Panc1 (cell line): ENCODE measurements at regions not wholly inside any gene's neighbourhood (a gene's known extent, or its start where the extent isn't known, plus 50 kb on each side); places are given as distances from the start of the nearest gene placed in this dataset.

Source experiments
- ATAC-seq: fragments of 200-7000 bp; cut with Tn5 transposase; 2 replicates; pipeline ENCODE4 v1.9.1; 2020; ENCODE audit warnings: mild to moderate bottlenecking, moderate library complexity
- BruUV-seq: library from RNA; stranded (reverse); fragments of 400-500 nt; replicated peaks from 2 replicates; lab custom pipeline; 2021; lab: Mats Ljungman, UMichigan
- CTCF ChIA-PET: fragments of 300-600 bp; sonication (Branson Sonifier 250); formaldehyde crosslinking; loops from one replicate; lab custom pipeline; 2022; ENCODE audit warnings: antibody characterized with exemption; lab: Charles Lee
- POLR2A ChIA-PET: fragments of 300-600 bp; sonication (Branson Sonifier 250); formaldehyde crosslinking; loops from one replicate; lab custom pipeline; 2022; ENCODE audit warnings: antibody characterized with exemption; lab: Charles Lee
- DNase-seq: peaks from one replicate; pipeline ENCODE4 v3.0.0-alpha.2; 2010; ENCODE audit warnings: low read depth, low spot score
- H3K27ac ChIP-seq: 2 replicates; pipeline ENCODE4 v1.5.1; 2011; ENCODE audit warnings: mild to moderate bottlenecking, low read length, inconsistent platforms
- H3K27me3 ChIP-seq: fragments of 200-500 bp; sonication (Bioruptor generic); 2 replicates; pipeline ENCODE4 v1.6.0; 2014; ENCODE audit warnings: low read length, inconsistent platforms; ENCODE audit not compliant: control insufficient read depth, insufficient read depth
- H3K36me3 ChIP-seq: fragments of 200-500 bp; sonication (Bioruptor generic); 2 replicates; pipeline ENCODE4 v1.5.1; 2014; ENCODE audit warnings: inconsistent platforms, mild to moderate bottlenecking, low read length, moderate library complexity; ENCODE audit not compliant: control insufficient read depth, insufficient read depth
- H3K4me1 ChIP-seq: 2 replicates; pipeline ENCODE4 v1.5.1; 2011; ENCODE audit warnings: inconsistent platforms, mild to moderate bottlenecking, low read length, moderate library complexity; ENCODE audit not compliant: control insufficient read depth, insufficient read depth
- H3K4me3 ChIP-seq, 2 experiments: 2 replicates each; pipeline ENCODE4 v1.5.1; 2011 to 2012; ENCODE audit warnings: low read depth in 2 of 2, low read length in 2 of 2, mild to moderate bottlenecking in 2 of 2, inconsistent platforms in 1 of 2, moderate library complexity in 1 of 2
- H3K9me3 ChIP-seq: fragments of 200-500 bp; sonication (Bioruptor generic); 2 replicates; pipeline ENCODE4 v1.5.1; 2014; ENCODE audit warnings: low read depth, mild to moderate bottlenecking, inconsistent platforms, low read length, moderate library complexity; ENCODE audit not compliant: control insufficient read depth, insufficient read depth
- POLR2AphosphoS5 ChIP-seq: IDR thresholded peaks from 2 replicates; pipeline ENCODE4 v1.6.1; 2012; ENCODE audit warnings: mild to moderate bottlenecking, low read depth, low read length, moderate library complexity
- SIN3A ChIP-seq: IDR thresholded peaks from 2 replicates; pipeline ENCODE4 v1.6.1; 2012; ENCODE audit warnings: low read depth, mild to moderate bottlenecking, low read length, moderate library complexity, borderline replicate concordance; ENCODE audit not compliant: insufficient read depth
- TCF7L2 ChIP-seq: IDR thresholded peaks from 2 replicates; pipeline ENCODE4 v1.6.1; 2011; ENCODE audit warnings: mild to moderate bottlenecking, low read depth, low read length, inconsistent platforms
- in situ Hi-C: cut with HindIII; loops from 2 replicates; pipeline ENCODE4 v1.10.0; 2016; ENCODE audit warnings: low sequenced_read_pairs, low pct_unique_long_range_greater_than_20kb
- intact Hi-C: fragments of 100-400 bp; cut with micrococcal nuclease; formaldehyde crosslinking; loops from one replicate; pipeline ENCODE4 v1.10.0; 2022; ENCODE audit not compliant: unreplicated experiment
- TF ChIP-seq, protein P1 (sequence below): fragments of 450-650 bp; IDR thresholded peaks from 2 replicates; pipeline ENCODE4 v1.5.1; 2017; ENCODE audit warnings: mild to moderate bottlenecking
- TF ChIP-seq, protein P2 (sequence below), 2 experiments: IDR thresholded peaks; 2 replicates each; pipeline ENCODE4 v1.6.1; 2011 to 2012; ENCODE audit warnings: low read depth in 2 of 2, control low read depth in 1 of 2, low read length in 1 of 2, mild to moderate bottlenecking in 1 of 2, moderate library complexity in 1 of 2; ENCODE audit not compliant: insufficient read depth in 1 of 2

DNA sequence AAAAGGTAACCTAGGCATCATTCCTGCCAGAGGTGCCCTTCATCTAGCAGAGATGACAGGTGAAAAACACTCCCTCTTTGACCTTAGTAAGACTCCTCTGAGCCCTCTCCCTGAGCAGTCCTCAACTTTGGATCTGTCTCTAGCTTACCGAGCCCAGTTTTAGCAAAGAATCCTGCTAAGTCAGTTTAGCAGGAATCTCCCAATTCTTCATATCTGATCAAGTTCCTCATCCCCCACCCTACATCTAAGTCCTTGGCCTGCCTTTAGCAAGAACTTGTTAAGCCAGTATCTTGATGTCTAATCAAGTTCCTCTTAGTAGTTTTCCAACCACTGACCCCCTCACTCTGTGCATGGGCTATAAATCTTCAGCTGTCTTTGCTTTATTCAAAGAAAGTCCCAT lies 235.6 kb downstream of the OMA1 start:
- CTCF ChIA-PET = no interaction called here
- no peak for TF ChIP-seq TCF7L2
- Histone ChIP-seq H3K27me3 (no peaks in the 10 kb centered on the region), H3K36me3 (no peaks in the 10 kb centered on the region), H3K27ac (no peak overlapping the region), H3K4me3 (no peak overlapping the region), H3K9me3 (no peaks in the 10 kb centered on the region), H3K4me1 (no peaks in the 10 kb centered on the region)
- intact Hi-C loops (no loop called here), in situ Hi-C loops (no loop called here)
- no TSS peak for BruUV-seq
- POLR2A ChIA-PET = no interaction called here
- ATAC-seq (no peak), DNase-seq (no peak)

DNA sequence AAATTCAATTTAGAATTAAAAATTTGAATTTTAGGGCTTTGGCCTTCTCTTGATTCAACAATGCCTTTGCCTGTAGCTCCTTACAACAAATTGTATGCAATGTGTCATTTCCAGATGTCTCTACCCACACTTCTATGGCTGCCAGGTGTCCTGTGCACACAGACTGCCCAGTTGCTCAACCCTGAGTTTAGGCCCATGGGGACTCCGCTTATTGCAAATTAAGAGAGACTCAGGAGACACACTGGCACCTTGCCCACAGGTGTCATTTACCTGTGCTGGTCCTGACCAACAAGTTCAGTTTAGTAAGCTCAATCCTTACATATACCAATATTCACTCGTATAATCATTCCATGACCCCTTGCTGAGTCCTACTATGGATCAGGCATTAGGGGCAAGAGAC lies 236.1 kb downstream of the OMA1 start:
- no peaks in the 10 kb centered on the region for H3K27me3 ChIP-seq
- H3K27ac ChIP-seq = no peak overlapping the region
- intact Hi-C loops (no loop called here), in situ Hi-C loops (no loop called here)
- ChIA-PET POLR2A (no interaction called here), CTCF (no interaction called here)
- H3K4me3 ChIP-seq = no peak overlapping the region
- ATAC-seq (no peak), DNase-seq (no peak)
- H3K9me3 ChIP-seq = no peaks in the 10 kb centered on the region
- TF ChIP-seq, protein P1, sequence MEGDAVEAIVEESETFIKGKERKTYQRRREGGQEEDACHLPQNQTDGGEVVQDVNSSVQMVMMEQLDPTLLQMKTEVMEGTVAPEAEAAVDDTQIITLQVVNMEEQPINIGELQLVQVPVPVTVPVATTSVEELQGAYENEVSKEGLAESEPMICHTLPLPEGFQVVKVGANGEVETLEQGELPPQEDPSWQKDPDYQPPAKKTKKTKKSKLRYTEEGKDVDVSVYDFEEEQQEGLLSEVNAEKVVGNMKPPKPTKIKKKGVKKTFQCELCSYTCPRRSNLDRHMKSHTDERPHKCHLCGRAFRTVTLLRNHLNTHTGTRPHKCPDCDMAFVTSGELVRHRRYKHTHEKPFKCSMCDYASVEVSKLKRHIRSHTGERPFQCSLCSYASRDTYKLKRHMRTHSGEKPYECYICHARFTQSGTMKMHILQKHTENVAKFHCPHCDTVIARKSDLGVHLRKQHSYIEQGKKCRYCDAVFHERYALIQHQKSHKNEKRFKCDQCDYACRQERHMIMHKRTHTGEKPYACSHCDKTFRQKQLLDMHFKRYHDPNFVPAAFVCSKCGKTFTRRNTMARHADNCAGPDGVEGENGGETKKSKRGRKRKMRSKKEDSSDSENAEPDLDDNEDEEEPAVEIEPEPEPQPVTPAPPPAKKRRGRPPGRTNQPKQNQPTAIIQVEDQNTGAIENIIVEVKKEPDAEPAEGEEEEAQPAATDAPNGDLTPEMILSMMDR = no peak
- no peak for TF ChIP-seq SIN3A
- TF ChIP-seq, protein P2, sequence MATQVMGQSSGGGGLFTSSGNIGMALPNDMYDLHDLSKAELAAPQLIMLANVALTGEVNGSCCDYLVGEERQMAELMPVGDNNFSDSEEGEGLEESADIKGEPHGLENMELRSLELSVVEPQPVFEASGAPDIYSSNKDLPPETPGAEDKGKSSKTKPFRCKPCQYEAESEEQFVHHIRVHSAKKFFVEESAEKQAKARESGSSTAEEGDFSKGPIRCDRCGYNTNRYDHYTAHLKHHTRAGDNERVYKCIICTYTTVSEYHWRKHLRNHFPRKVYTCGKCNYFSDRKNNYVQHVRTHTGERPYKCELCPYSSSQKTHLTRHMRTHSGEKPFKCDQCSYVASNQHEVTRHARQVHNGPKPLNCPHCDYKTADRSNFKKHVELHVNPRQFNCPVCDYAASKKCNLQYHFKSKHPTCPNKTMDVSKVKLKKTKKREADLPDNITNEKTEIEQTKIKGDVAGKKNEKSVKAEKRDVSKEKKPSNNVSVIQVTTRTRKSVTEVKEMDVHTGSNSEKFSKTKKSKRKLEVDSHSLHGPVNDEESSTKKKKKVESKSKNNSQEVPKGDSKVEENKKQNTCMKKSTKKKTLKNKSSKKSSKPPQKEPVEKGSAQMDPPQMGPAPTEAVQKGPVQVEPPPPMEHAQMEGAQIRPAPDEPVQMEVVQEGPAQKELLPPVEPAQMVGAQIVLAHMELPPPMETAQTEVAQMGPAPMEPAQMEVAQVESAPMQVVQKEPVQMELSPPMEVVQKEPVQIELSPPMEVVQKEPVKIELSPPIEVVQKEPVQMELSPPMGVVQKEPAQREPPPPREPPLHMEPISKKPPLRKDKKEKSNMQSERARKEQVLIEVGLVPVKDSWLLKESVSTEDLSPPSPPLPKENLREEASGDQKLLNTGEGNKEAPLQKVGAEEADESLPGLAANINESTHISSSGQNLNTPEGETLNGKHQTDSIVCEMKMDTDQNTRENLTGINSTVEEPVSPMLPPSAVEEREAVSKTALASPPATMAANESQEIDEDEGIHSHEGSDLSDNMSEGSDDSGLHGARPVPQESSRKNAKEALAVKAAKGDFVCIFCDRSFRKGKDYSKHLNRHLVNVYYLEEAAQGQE (IDR thresholded peaks at IDR 0.05; ENCODE audit: insufficient read depth in 1 of 2, low read depth in 2 of 2, low read length in 1 of 2) = no peak
- TF ChIP-seq TCF7L2 = no peak
- TF ChIP-seq POLR2AphosphoS5 = no peak
- H3K4me1 ChIP-seq = no peaks in the 10 kb centered on the region
- H3K36me3 ChIP-seq = no peaks in the 10 kb centered on the region
- BruUV-seq = no TSS peak

DNA sequence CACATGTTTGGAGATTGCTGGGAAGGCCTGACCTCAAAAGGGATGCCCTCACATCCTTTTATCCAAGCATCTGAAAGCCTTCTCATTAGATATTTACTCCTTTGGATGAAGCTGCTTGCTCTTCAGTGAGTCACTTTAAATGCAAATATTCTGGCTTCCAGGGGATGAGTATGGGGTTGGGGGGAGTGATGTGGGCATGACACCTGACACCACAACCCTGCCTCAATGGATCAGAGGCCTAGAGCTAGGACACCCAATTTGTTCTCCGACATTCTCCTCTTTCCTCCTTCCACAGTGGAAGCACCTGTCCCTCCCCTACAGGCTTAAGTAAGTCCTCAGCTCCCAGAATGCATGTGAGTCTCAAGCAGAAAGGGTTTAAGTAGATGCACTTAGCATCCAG lies 238.3 kb downstream of the OMA1 start:
- ChIA-PET POLR2A (no interaction called here), CTCF (no interaction called here)
- Histone ChIP-seq H3K27ac (no peak overlapping the region), H3K9me3 (no peaks in the 10 kb centered on the region), H3K36me3 (no peaks in the 10 kb centered on the region), H3K4me3 (no peak overlapping the region), H3K27me3 (no peaks in the 10 kb centered on the region; the same call in 1 of the 2 replicates), H3K4me1 (no peaks in the 10 kb centered on the region)
- intact Hi-C loops (no loop called here), in situ Hi-C loops (no loop called here)
- ATAC-seq (no peak), DNase-seq (no peak)
- BruUV-seq = no TSS peak
- TF ChIP-seq, protein P2 (IDR thresholded peaks at IDR 0.05; ENCODE audit: insufficient read depth in 1 of 2, low read depth in 2 of 2, low read length in 1 of 2) = no peak
- TF ChIP-seq POLR2AphosphoS5 (no peak), TCF7L2 (no peak), SIN3A (no peak)
- TF ChIP-seq, protein P1 = no peak
